ENCODE measurements at regions not wholly inside any gene's neighbourhood (a gene's known extent, or its start where the extent isn't known, plus 50 kb on each side); places are given as distances from the start of the nearest gene placed in this dataset.
"Not testable (repeated sequence)": the region's sequence is repeated elsewhere in the genome, so short reads cannot be mapped to it uniquely, and the experiment has no call there.

DNA sequence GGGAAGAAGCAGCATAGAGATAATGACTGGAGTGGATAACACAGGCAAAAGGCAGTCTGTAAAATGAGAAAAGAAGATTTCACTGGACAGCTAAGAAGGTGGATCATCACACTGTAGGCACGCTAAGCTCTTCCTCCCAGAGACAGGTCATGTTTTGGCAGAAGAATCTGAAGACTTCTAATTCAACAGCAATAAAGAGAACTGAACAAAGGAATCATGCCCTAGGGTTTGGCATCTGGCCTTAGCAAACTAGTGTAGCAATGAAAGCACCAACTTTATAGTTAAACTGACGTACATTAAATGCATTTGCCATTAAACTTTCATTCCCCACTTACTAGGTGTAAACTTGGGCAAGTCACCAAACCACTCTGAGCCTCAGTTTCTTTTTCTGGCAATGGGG lies 84.4 kb upstream of the SEM1 start:
- Histone ChIP-seq H3K27ac (no peak overlapping the region), H3K36me3 (replicated peaks in 1 of 2) (no peaks in the 10 kb centered on the region), H3K4me3 (no peak overlapping the region), H3K27me3 (no peaks in the 10 kb centered on the region), H3K4me1 (replicated peaks in 1 of 2) (no peaks in the 10 kb centered on the region), H3K9me3 (replicated peaks in 1 of 3) (no peaks in the 10 kb centered on the region)
- intact Hi-C loops (cut with DNase I) = no loop called here
- TF ChIP-seq, protein P1, sequence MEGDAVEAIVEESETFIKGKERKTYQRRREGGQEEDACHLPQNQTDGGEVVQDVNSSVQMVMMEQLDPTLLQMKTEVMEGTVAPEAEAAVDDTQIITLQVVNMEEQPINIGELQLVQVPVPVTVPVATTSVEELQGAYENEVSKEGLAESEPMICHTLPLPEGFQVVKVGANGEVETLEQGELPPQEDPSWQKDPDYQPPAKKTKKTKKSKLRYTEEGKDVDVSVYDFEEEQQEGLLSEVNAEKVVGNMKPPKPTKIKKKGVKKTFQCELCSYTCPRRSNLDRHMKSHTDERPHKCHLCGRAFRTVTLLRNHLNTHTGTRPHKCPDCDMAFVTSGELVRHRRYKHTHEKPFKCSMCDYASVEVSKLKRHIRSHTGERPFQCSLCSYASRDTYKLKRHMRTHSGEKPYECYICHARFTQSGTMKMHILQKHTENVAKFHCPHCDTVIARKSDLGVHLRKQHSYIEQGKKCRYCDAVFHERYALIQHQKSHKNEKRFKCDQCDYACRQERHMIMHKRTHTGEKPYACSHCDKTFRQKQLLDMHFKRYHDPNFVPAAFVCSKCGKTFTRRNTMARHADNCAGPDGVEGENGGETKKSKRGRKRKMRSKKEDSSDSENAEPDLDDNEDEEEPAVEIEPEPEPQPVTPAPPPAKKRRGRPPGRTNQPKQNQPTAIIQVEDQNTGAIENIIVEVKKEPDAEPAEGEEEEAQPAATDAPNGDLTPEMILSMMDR (IDR thresholded peaks at IDR 0.05) = no peak
- no peak for TF ChIP-seq POLR2A (IDR thresholded peaks at IDR 0.05)
- DNase-seq = no peak
- 86 to 92% (median 91%) methylated on average over 2 of the region's 2 CpGs for WGBS, 4 donors

DNA sequence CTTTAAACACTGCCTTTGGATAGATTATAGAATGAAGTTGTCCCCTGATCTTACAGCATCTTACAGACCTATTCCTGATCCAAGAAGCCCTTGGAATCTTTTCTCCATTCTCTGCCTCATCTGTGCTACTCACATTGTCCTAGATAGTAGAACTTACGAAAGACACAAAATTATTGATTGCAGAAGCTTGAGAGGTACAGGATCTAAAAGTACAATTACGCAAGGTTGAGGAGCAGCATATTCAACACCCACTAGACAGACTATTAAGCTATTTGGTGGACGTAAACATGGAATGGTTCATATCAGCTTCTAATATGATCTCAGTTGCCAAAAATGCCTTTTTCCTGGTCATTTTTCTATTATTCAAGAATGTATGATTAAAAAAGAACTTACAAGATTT lies 90.5 kb upstream of the SEM1 start:
- no peaks in the 10 kb centered on the region for H3K9me3 ChIP-seq (replicated peaks in 1 of 3)
- intact Hi-C loops (cut with DNase I) = no loop called here
- no peak for DNase-seq
- no peak overlapping the region for H3K4me3 ChIP-seq
- no peaks in the 10 kb centered on the region for H3K27me3 ChIP-seq
- no peak overlapping the region for H3K27ac ChIP-seq
- WGBS, 4 donors = 85 to 94% (median 88%) methylated on average over 3 of the region's 3 CpGs
- H3K36me3 ChIP-seq (replicated peaks in 1 of 2) = no peaks in the 10 kb centered on the region
- H3K4me1 ChIP-seq (replicated peaks in 1 of 2) = no peaks in the 10 kb centered on the region
- TF ChIP-seq POLR2A (IDR thresholded peaks at IDR 0.05) = no peak
- TF ChIP-seq, protein P1 (IDR thresholded peaks at IDR 0.05) = no peak

DNA sequence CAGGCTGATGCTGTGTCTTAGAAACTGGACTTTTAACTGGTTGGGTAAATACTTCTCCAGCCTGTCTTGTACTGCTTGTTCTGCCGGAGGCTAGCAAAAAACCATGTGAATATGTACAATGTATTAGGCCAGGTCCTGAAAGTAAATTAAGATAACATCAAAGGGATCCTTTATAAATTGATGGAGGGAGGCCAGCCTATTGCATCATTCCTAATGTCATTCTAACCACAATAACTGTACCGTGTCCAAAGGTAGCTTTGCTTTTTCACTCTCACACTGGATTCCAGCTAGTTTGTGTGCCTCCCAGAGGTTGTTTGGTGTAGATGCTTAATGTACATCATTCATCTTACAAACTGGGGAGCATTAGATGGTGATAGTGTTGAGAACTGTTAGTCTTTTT lies 91.2 kb upstream of the SEM1 start:
- no peak for TF ChIP-seq POLR2A (IDR thresholded peaks at IDR 0.05)
- TF ChIP-seq, protein P1 (IDR thresholded peaks at IDR 0.05) = peak in 2 of 6 experiments; percentile 9 to 27
- Histone ChIP-seq H3K27me3 (no peaks in the 10 kb centered on the region), H3K36me3 (replicated peaks in 1 of 2) (no peaks in the 10 kb centered on the region), H3K4me1 (replicated peaks in 1 of 2) (no peaks in the 10 kb centered on the region), H3K27ac (no peak overlapping the region), H3K9me3 (replicated peaks in 1 of 3) (no peaks in the 10 kb centered on the region), H3K4me3 (no peak overlapping the region)
- 27 to 37% (median 36%) methylated on average over 2 of the region's 2 CpGs for WGBS, 4 donors
- peak in 3 of 7 donors; percentile 5 to 48 (median 22) for DNase-seq
- intact Hi-C loops (cut with DNase I) = no loop called here

DNA sequence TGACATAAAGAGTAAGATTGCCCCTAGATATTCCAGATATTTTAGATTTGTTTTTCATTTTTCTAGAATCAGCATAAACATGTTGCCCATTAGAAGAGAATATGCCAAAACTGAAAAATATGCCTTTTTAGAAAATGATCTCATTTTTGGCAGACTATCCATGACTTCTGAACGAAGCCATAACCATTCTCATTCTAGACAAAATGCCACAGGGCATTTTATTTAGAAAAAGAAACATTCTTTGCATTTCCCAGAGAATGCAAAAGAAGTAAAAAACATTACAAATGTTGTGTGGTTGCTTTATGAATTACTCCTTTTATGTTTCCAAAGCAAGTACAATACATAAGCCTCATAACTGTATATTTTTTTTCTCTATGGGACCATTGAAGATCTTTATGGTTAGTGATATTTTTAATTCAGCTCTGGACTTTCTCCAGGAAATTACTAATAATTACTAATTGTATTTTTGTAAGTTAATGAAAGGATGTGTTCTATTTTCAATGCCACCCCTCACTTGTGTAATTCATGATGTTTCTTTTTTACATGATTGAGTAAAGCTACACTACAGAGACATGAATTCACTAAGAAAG lies 109.6 kb upstream of the SEM1 start:
- no peak overlapping the region for H3K27ac ChIP-seq
- H3K9me3 ChIP-seq (replicated peaks in 1 of 3) = no peaks in the 10 kb centered on the region
- intact Hi-C loops (cut with DNase I) = no loop called here

DNA sequence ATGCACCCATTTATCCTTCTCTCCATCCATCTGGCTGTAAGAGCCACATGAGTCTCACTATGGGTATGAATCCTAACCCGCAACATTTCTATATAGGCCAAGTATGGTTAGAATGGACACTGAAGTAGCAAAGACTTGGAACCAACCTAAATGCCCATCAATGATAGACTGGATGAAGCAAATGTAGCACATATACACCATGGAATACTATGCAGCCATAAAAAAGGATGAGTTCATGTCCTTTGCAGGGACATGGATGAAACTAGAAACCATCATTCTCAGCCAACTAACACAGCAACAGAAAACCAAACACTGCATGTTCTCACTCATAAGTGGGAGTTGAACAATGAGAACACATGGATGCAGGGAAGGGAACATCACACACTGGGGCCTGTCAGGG lies 111.5 kb upstream of the SEM1 start:
- 98 to 100% (median 100%) methylated on average over 1 of the region's 1 CpG for WGBS, 4 donors
- H3K4me3 ChIP-seq; intact Hi-C loops (cut with DNase I); H3K27me3 ChIP-seq; DNase-seq; H3K9me3 ChIP-seq (replicated peaks in 1 of 3); H3K4me1 ChIP-seq (replicated peaks in 1 of 2); H3K27ac ChIP-seq; H3K36me3 ChIP-seq (replicated peaks in 1 of 2): not testable (repeated sequence)

More for the DNA sequence above, 109.6 kb upstream of the SEM1 start:
- H3K27me3 ChIP-seq = no peaks in the 10 kb centered on the region
- no peak for TF ChIP-seq POLR2A (IDR thresholded peaks at IDR 0.05)
- TF ChIP-seq, protein P1 (IDR thresholded peaks at IDR 0.05) = no peak
- no peak overlapping the region for H3K4me3 ChIP-seq
- no peaks in the 10 kb centered on the region for H3K4me1 ChIP-seq (replicated peaks in 1 of 2)
- no peaks in the 10 kb centered on the region for H3K36me3 ChIP-seq (replicated peaks in 1 of 2)
- no peak for DNase-seq
- WGBS, 4 donors = 38 to 55% (median 45%) methylated on average over 1 of the region's 1 CpG
